Esophagus muscularis mucosa (tissue), 4 donors: ENCODE measurements at regions not wholly inside any gene's neighbourhood (a gene's known extent, or its start where the extent isn't known, plus 50 kb on each side); places are given as distances from the start of the nearest gene placed in this dataset.

ENCODE experiments used
- EP300 ChIP-seq: sonication (generic); formaldehyde crosslinking; IDR thresholded peaks from one replicate; pipeline ENCODE4 v1.6.1; 2017; ENCODE audit warnings: antibody characterized with exemption
- POLR2A ChIP-seq: fragments of 450-650 bp; IDR thresholded peaks from one replicate; pipeline ENCODE4 v1.6.1; 2017; ENCODE audit warnings: antibody characterized with exemption, moderate library complexity, mild to moderate bottlenecking, low read depth
- POLR2AphosphoS5 ChIP-seq, 2 donors: sonication (generic); formaldehyde crosslinking; IDR thresholded peaks; one replicate each; pipeline ENCODE4 v1.6.1; 2017; ENCODE audit warnings: antibody characterized with exemption in 2 of 2
- TF ChIP-seq, protein P1 (sequence below), 3 experiments: fragments of 200-600 bp in 2 of 3; fragments of 450-650 bp in 1 of 3; sonication (generic) in 2 of 3; IDR thresholded peaks; one replicate each; pipeline ENCODE4 v1.5.1; 2017 to 2019; ENCODE audit warnings: antibody characterized with exemption in 3 of 3, mild to moderate bottlenecking in 2 of 3, moderate library complexity in 1 of 3

DNA sequence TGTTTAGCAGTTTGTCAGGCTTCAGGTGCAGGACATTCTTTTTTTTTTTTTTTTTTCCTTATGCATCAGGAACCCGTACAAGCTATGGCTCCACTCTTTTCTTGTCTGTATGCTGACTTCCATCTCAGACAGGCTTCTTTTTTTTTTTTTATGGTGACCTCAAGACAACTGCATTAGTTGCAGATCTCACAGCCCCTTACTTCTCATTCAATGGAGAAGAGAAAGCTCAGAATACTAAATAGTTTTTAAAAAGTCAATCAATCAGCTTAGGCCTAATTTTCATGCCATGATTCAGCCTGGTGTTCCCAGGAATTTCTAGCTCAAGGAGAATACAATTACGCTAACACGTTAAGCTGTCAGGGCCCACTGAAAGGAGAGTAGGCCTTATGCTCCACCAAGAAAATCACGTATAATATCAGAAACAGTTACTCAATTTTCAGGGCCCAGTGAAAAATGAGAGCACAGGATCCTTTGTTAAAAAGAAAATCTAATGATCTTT is 1596.0 kb upstream of the MIR17HG start:
- TF ChIP-seq, protein P1, sequence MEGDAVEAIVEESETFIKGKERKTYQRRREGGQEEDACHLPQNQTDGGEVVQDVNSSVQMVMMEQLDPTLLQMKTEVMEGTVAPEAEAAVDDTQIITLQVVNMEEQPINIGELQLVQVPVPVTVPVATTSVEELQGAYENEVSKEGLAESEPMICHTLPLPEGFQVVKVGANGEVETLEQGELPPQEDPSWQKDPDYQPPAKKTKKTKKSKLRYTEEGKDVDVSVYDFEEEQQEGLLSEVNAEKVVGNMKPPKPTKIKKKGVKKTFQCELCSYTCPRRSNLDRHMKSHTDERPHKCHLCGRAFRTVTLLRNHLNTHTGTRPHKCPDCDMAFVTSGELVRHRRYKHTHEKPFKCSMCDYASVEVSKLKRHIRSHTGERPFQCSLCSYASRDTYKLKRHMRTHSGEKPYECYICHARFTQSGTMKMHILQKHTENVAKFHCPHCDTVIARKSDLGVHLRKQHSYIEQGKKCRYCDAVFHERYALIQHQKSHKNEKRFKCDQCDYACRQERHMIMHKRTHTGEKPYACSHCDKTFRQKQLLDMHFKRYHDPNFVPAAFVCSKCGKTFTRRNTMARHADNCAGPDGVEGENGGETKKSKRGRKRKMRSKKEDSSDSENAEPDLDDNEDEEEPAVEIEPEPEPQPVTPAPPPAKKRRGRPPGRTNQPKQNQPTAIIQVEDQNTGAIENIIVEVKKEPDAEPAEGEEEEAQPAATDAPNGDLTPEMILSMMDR (IDR thresholded peaks at IDR 0.05): no peak
- TF ChIP-seq POLR2A (no peak), POLR2AphosphoS5 (IDR thresholded peaks at IDR 0.05) (no peak), EP300 (no peak)
